ENCODE measurements at regions not wholly inside any gene's neighbourhood (a gene's known extent, or its start where the extent isn't known, plus 50 kb on each side); places are given as distances from the start of the nearest gene placed in this dataset.

DNA sequence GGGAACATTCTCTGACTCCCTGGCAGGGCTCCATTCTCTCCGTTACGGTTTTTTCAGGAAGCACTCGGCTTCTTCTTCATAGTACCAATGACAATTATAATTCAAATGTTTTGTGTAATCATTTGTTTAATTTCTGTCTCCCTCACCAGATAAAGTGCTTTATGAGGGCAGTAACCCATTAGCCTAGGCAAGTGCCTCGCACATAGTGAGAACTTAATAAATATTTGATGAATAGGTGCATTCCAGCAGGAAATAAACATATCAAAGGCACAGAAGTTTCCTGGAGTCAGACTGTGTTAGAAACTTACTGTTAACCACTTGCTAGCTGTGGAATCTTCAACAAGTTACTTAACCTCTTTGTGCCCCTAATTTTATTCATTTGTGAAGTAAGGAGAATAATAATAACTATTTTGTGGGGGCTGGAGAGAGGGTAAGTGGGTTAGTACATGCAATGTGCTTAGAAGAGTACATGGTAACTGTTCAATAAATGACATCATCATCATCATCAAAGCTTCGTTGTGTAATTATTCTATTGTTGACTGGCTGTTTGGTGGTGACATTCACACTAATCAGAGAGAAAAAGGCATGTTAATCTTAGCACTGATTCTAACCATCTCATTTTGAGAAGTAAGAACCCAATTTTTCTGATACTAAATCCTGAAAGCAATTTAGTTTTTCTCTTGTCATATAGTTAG is 352.3 kb downstream of the INSIG2 start:
- TF ChIP-seq EZH2 (IDR thresholded peaks at IDR 0.05; ENCODE audit: borderline replicate concordance, insufficient read depth, low read length, poor library complexity, severe bottlenecking) (no peak), MXI1 (conservative IDR thresholded peaks at IDR 0.05; ENCODE audit: poor library complexity, severe bottlenecking) (no peak), CTCF (IDR thresholded peaks at IDR 0.05; ENCODE audit: poor library complexity, severe bottlenecking) (no peak)
